ENCODE measurements at regions not wholly inside any gene's neighbourhood (a gene's known extent, or its start where the extent isn't known, plus 50 kb on each side); places are given as distances from the start of the nearest gene placed in this dataset.

DNA sequence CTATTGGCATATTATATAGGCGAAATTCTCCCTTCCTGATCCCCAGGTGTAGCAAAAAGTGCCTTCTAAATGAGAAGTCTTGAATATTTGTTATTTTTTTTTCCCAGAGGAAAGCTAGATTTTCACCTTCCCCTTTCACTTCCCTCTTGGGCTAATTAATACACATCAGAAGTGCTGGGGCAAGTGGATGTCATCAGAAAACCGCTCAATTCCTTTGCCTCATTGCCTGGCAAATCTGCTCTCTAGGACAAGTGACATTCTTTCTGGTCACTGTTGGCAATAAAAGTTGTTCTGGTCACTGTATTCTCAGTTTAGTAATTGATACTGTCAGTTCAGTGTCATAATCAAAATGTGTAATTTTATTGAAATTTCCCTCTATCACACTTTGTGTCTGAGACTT is 174.5 kb downstream of the ETNK1 start:
- TF ChIP-seq EZH2phosphoT487 (IDR thresholded peaks at IDR 0.05; ENCODE audit: low read depth) = no peak
- no peak for TF ChIP-seq CTCF (IDR thresholded peaks at IDR 0.05; ENCODE audit: low read depth, low read length)
- Histone ChIP-seq H3K4me2 (ENCODE audit: low read length) (peak overlapping the region; percentile 44), H2AFZ (ENCODE audit: low read depth, low read length) (no peak overlapping the region), H3K4me1 (ENCODE audit: low read length) (peaks cover 12% of the 10 kb centered on the region), H3K27me3 (ENCODE audit: low read depth, low read length) (0 out of 2 replicates have a peak, but pooled peaks cover 5% of the 10 kb centered on the region), H3K36me3 (replicated peaks; ENCODE audit: low read depth, low read length) (no peaks in the 10 kb centered on the region), H3K79me2 (ENCODE audit: low read length) (no peaks in the 10 kb centered on the region), H3K9ac (ENCODE audit: low read length) (no peak overlapping the region), H4K20me1 (ENCODE audit: insufficient read depth, low read length) (no peaks in the 10 kb centered on the region), H3K9me3 (ENCODE audit: insufficient read depth, low read length) (no peaks in the 10 kb centered on the region), H3K4me3 (ENCODE audit: low read length) (no peak overlapping the region), H3K27ac (ENCODE audit: low read length) (no peak overlapping the region)

- peaks cover 12% of the 10 kb centered on the region for H3K4me1 ChIP-seq (ENCODE audit: low read length)
- no peak overlapping the region for H3K9ac ChIP-seq (ENCODE audit: low read length)
- TF ChIP-seq CTCF (IDR thresholded peaks at IDR 0.05; ENCODE audit: low read depth, low read length) (no peak), EZH2phosphoT487 (IDR thresholded peaks at IDR 0.05; ENCODE audit: low read depth) (no peak)
- no peak overlapping the region for H2AFZ ChIP-seq (ENCODE audit: low read depth, low read length)
- H3K27me3 ChIP-seq (ENCODE audit: low read depth, low read length) = 0 out of 2 replicates have a peak, but pooled peaks cover 5% of the 10 kb centered on the region
- no peaks in the 10 kb centered on the region for H3K79me2 ChIP-seq (ENCODE audit: low read length)
- no peak overlapping the region for H3K4me3 ChIP-seq (ENCODE audit: low read length)
- H3K9me3 ChIP-seq (ENCODE audit: insufficient read depth, low read length) = no peaks in the 10 kb centered on the region
- no peak overlapping the region for H3K4me2 ChIP-seq (ENCODE audit: low read length)
- H3K36me3 ChIP-seq (replicated peaks; ENCODE audit: low read depth, low read length) = no peaks in the 10 kb centered on the region
- H4K20me1 ChIP-seq (ENCODE audit: insufficient read depth, low read length) = no peaks in the 10 kb centered on the region
- no peak overlapping the region for H3K27ac ChIP-seq (ENCODE audit: low read length)
These were observed 175.4 kb downstream of the ETNK1 start for GRCh38 chr12:22800332-22800731.

DNA sequence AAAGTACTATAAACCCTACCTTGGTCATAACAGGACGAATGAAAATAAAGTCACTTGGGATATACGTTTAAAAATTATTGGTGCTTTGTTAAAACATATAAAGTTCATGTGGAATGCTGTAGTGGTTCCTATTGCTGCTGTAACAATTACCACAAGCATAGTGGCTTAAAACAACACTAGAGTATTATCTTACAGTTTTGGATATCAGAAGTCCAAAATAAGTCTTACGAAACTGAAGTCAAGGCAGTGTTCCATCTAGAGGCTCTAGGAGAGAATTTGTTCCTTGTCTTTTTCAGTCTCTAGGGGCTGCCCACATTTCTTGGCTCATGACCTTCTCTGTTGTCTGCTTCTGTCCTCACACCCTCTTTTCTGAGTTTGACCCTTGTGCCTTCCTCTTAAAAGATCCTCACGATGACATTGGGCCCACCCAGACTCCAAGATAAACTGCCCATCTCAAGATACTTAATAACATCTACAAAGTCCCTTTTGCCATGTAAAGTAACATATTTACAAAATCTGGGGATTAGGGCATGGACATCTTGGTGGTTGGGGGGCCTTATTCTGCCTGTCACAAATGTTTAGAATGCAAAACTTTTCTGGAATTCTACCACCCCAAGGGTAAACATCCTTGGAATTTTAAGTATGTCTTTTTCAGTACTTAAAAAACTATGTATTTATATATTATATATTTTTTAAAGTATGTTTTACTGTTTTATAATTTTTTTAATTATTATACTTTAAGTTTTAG is 178.1 kb downstream of the ETNK1 start:
- H3K4me1 ChIP-seq (ENCODE audit: low read length) = peaks cover 12% of the 10 kb centered on the region
- 0 out of 2 replicates have a peak, but pooled peaks cover 5% of the 10 kb centered on the region for H3K27me3 ChIP-seq (ENCODE audit: low read depth, low read length)
- H4K20me1 ChIP-seq (ENCODE audit: insufficient read depth, low read length) = no peaks in the 10 kb centered on the region
- H3K36me3 ChIP-seq (replicated peaks; ENCODE audit: low read depth, low read length) = no peaks in the 10 kb centered on the region
- TF ChIP-seq CTCF (IDR thresholded peaks at IDR 0.05; ENCODE audit: low read depth, low read length) (no peak), EZH2phosphoT487 (IDR thresholded peaks at IDR 0.05; ENCODE audit: low read depth) (no peak)
- no peak overlapping the region for H3K4me2 ChIP-seq (ENCODE audit: low read length)
- no peak overlapping the region for H3K4me3 ChIP-seq (ENCODE audit: low read length)
- no peak overlapping the region for H2AFZ ChIP-seq (ENCODE audit: low read depth, low read length)
- H3K9ac ChIP-seq (ENCODE audit: low read length) = no peak overlapping the region
- no peaks in the 10 kb centered on the region for H3K79me2 ChIP-seq (ENCODE audit: low read length)
- no peak overlapping the region for H3K27ac ChIP-seq (ENCODE audit: low read length)
- no peaks in the 10 kb centered on the region for H3K9me3 ChIP-seq (ENCODE audit: insufficient read depth, low read length)

DNA sequence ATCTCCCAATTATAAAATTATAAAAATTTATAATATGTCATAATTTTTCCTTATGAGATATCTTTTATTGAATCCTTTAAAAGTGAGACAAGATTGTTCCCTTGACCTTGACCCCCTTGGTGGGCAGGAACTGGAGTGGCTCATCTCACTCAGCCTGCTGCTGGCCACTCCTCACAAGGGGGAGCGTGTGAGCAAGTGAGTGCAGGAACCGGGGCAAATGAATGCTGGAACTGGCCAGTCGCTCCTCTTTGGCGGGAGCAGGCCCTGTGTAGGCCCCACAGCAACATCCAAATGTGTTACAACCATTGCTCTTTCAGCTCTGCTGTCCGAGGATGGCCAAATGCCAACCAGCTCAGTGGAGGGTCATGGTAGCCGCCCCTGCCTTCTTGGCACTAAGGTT is 178.8 kb downstream of the ETNK1 start:
- Histone ChIP-seq H4K20me1 (ENCODE audit: insufficient read depth, low read length) (no peaks in the 10 kb centered on the region), H3K27me3 (ENCODE audit: low read depth, low read length) (0 out of 2 replicates have a peak, but pooled peaks cover 5% of the 10 kb centered on the region), H3K9ac (ENCODE audit: low read length) (no peak overlapping the region), H3K36me3 (replicated peaks; ENCODE audit: low read depth, low read length) (no peaks in the 10 kb centered on the region), H3K4me3 (ENCODE audit: low read length) (no peak overlapping the region), H3K4me2 (ENCODE audit: low read length) (no peak overlapping the region), H3K9me3 (ENCODE audit: insufficient read depth, low read length) (no peaks in the 10 kb centered on the region), H3K27ac (ENCODE audit: low read length) (no peak overlapping the region), H3K79me2 (ENCODE audit: low read length) (no peaks in the 10 kb centered on the region), H3K4me1 (ENCODE audit: low read length) (peaks cover 12% of the 10 kb centered on the region), H2AFZ (ENCODE audit: low read depth, low read length) (no peak overlapping the region)
- TF ChIP-seq EZH2phosphoT487 (IDR thresholded peaks at IDR 0.05; ENCODE audit: low read depth) (no peak), CTCF (IDR thresholded peaks at IDR 0.05; ENCODE audit: low read depth, low read length) (no peak)
